Stomach (tissue), 4 donors: ENCODE measurements at regions not wholly inside any gene's neighbourhood (a gene's known extent, or its start where the extent isn't known, plus 50 kb on each side); places are given as distances from the start of the nearest gene placed in this dataset.

Source experiments
- CTCF ChIP-seq, 7 experiments: fragments of 450-650 bp in 4 of 7; fragments of 200-600 bp in 3 of 7; sonication (generic) in 3 of 7; IDR thresholded peaks; one replicate each; pipeline ENCODE4 v1.5.1; 2016 to 2019; ENCODE audit warnings: antibody characterized with exemption in 7 of 7, control low read depth in 2 of 7, mild to moderate bottlenecking in 1 of 7
- EP300 ChIP-seq: sonication (generic); formaldehyde crosslinking; IDR thresholded peaks from one replicate; pipeline ENCODE4 v1.6.1; 2017; ENCODE audit warnings: antibody characterized with exemption
- POLR2A ChIP-seq, 4 donors: fragments of 450-650 bp; IDR thresholded peaks; one replicate each; pipeline ENCODE4 v1.6.1; 2016; ENCODE audit warnings: antibody characterized with exemption in 4 of 4, control low read depth in 2 of 4, mild to moderate bottlenecking in 1 of 4, moderate library complexity in 1 of 4
- POLR2AphosphoS5 ChIP-seq, 3 donors: sonication (generic); formaldehyde crosslinking; IDR thresholded peaks; one replicate each; pipeline ENCODE4 v1.6.1; 2016; ENCODE audit warnings: antibody characterized with exemption in 3 of 3

DNA sequence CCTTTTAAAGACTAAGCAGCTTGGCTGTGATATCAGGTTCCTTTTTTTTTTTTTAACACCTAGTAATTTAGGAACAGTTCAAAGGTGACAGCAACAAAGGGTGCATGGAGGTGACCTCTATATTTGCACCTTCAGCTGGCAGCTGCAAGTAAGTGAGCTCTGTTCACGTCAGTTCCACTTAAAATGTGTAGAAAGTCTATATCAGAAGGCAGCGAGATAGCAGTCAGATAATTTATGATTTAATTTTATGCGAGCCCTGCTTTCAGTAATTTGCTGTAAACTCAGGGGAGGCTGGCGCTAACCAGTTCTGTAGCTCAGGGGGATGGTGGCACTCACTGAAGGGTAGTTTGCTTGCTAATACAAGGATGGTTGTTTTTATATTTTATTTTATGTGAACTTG, 602.8 kb upstream of the MMS22L start:
- no peak for TF ChIP-seq CTCF (IDR thresholded peaks at IDR 0.05)
- TF ChIP-seq POLR2A (IDR thresholded peaks at IDR 0.05), result no peak
- no peak for TF ChIP-seq EP300
- TF ChIP-seq POLR2AphosphoS5 (IDR thresholded peaks at IDR 0.05), result no peak
